ENCODE measurements at regions not wholly inside any gene's neighbourhood (a gene's known extent, or its start where the extent isn't known, plus 50 kb on each side); places are given as distances from the start of the nearest gene placed in this dataset.

DNA sequence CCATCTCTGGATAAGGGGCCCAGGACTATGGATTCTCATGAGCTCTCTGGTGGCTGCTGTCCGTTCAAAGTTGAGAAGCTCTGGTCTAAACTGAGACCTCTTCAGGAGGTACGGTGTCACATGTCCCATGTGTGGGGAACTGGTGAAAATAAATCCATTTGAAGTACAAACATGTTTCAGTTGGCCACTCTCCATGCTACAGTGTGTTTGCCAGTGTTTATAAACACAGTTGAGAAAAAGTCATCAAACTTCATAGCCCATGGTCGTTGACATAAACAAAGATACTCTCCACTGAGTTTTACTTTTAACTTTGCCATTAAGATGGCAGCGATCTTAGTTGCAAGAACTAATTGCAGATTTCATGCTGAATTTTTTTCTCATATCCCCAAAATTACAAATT is 72.8 kb downstream of the PSMG1 start:
- Histone ChIP-seq H3K4me1 (replicated peaks) (peaks cover 20% of the 10 kb centered on the region), H3K27me3 (replicated peaks) (no peaks in the 10 kb centered on the region), H3K36me3 (no peaks in the 10 kb centered on the region), H3K9me3 (replicated peaks) (no peaks in the 10 kb centered on the region), H3K27ac (no peak overlapping the region), H3K4me3 (no peak overlapping the region)
- no peak for DNase-seq (ENCODE audit: low read depth in 1 of 2, low spot score in 2 of 2)

DNA sequence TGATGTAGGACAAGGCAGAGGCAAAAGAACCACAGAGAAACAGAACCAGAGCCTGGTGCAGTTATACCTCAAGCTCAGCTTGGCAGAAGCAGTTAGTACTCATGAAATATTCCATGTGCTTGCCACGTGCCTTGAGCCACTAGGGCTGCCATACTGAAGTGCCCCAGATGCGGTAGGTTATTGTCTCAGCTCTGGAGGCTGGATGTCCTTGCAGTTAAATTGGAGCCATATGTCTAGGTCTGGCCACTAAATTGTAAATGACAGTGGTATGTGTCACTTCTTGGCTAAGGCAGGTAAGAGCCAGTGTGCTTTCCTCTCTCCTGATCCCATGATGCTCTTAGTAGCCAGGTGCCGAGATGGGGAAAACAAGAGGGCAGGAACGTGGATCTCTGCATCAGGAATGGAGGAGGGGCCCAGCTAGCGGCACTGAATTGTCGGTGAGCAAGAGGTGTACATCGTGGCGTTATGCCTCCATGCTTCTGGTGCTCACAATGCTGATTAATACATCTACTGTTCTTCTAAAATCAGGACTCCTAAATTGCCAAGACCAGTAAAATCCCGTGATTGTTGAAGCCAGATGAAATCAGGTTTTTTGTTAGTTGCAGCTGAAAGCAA is 73.5 kb downstream of the PSMG1 start:
- Histone ChIP-seq H3K4me1 (replicated peaks) (peaks cover 13% of the 10 kb centered on the region), H3K27ac (no peak overlapping the region), H3K36me3 (no peaks in the 10 kb centered on the region), H3K27me3 (replicated peaks) (no peaks in the 10 kb centered on the region), H3K4me3 (no peak overlapping the region), H3K9me3 (replicated peaks) (no peaks in the 10 kb centered on the region)
- no peak for DNase-seq (ENCODE audit: low read depth in 1 of 2, low spot score in 2 of 2)

DNA sequence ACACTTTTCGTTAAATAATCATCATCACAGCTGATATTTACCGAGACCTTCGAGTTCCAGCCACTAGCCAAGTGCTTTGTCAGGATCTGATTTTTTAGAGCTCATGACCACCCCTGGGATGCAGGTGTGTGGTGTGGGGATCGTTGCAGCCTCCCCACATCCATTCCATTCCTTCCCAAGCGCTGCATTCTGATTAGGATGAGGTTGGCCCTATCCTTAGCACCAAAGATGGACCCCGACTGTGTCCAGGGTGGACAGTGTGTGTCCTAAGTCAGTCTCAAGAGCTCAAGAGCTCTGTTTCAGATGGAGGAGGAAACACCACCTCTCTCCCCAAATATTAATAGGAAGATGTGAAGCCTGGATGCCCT is 74.1 kb downstream of the PSMG1 start:
- peaks cover 8% of the 10 kb centered on the region for H3K4me1 ChIP-seq (replicated peaks)
- H3K9me3 ChIP-seq (replicated peaks), result no peaks in the 10 kb centered on the region
- no peaks in the 10 kb centered on the region for H3K36me3 ChIP-seq
- no peaks in the 10 kb centered on the region for H3K27me3 ChIP-seq (replicated peaks)
- no peak overlapping the region for H3K4me3 ChIP-seq
- no peak overlapping the region for H3K27ac ChIP-seq
- no peak for DNase-seq (ENCODE audit: low read depth in 1 of 2, low spot score in 2 of 2)

DNA sequence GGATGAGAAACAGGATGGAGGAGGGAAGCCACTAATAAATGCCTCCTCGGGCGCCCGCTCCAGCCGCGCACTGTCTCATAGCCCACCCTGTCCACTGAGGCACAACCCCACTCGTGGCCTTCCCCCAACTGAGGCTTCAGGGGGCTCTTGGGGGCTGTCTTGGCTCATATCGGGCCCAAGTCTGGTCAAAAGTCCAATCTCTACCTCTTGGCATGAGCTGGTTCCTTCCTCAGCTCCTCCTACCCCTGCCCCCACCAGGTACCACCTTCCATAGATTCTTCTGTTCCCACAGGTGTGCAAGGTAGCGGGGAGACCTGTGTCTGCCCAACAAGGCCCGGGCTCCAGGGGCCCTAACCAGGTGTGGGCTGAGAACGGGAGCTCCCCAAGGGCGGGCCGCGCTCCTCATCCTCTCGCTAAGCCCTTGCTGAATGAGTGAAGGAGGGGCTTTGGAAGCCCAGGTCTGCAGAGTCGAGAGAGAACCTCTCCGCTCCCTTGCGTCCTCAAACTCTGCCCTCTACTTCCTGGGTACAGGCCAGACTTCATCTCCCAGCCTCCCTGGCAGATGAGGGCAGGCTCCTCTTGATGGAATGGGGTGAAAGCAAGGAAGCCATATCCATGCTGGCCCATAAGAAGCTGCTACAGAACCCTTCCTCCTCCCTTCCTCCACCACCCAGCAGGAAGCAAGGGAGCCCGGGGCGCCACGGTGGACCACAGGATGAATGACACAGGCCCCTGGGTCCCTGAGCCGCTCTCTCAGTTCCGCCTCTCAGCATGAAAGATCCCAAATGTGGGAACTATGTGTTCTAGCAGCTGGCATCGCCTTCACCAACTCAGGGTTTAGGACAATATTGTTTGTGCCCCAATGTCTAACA is 74.7 kb downstream of the PSMG1 start:
- Histone ChIP-seq H3K27me3 (replicated peaks) (no peaks in the 10 kb centered on the region), H3K9me3 (replicated peaks) (no peaks in the 10 kb centered on the region), H3K36me3 (no peaks in the 10 kb centered on the region), H3K4me3 (no peak overlapping the region), H3K4me1 (replicated peaks) (peaks cover 7% of the 10 kb centered on the region), H3K27ac (no peak overlapping the region)
- DNase-seq (ENCODE audit: low read depth in 1 of 2, low spot score in 2 of 2), result peak in 1 of 2 experiments; percentile 37

DNA sequence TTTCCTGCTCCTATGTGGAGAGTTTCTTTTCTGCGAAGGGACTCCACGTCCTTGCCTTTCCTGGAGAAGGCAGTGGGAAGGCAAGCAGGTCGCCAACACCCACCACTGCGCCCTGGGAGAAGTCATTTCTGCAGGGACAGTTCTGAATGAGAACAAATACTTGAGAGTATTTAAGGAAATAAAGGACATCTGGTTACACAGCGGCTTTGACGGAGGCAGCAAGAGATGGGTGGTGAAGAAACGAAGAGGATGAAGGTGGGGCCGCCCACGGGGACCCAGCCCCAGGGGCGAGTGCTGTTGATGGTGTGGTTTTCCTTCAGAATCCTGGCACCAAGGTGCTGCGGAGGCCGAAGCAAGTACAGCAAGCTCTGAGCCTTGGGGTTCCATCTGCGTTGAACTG is 75.5 kb downstream of the PSMG1 start:
- Histone ChIP-seq H3K4me3 (no peak overlapping the region), H3K27ac (no peak overlapping the region), H3K27me3 (replicated peaks) (no peaks in the 10 kb centered on the region), H3K36me3 (no peaks in the 10 kb centered on the region), H3K4me1 (replicated peaks) (peaks cover 7% of the 10 kb centered on the region), H3K9me3 (replicated peaks) (no peaks in the 10 kb centered on the region)
- DNase-seq (ENCODE audit: low read depth in 1 of 2, low spot score in 2 of 2), result peak in 1 of 2 experiments; percentile 27

DNA sequence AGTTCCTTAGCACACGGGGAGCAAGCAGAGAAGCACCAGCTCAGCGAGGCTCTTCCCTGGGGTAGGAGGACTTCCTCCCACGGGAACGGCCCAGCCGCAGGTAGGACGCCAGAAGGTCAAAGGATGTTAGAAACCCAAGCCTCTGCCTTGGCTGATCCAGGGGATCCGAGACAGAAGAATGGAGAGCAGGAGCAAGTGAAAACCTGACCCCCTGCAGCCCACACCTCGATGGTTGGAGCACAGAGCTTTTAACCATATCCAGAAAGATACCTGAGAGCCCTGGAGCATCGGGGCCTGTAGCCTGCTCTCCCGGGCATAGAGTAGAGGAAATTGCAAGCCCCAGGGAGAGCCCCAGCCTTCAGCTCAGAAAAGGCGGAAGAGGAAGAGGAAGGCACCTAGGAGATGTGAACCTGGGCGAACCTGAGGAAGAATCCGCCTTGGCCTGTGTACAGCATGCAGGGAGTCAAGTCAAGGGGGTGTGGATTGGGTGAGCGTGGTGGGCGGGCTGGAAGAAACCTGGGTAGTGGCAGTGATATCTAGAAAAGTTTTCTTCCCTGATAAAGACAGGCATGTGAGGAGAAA is 76.3 kb downstream of the PSMG1 start:
- H3K36me3 ChIP-seq, result no peaks in the 10 kb centered on the region
- no peak overlapping the region for H3K27ac ChIP-seq
- H3K4me1 ChIP-seq (replicated peaks), result peaks cover 7% of the 10 kb centered on the region
- DNase-seq (ENCODE audit: low read depth in 1 of 2, low spot score in 2 of 2), result peak in 1 of 2 experiments; percentile 29
- H3K4me3 ChIP-seq, result no peak overlapping the region
- no peaks in the 10 kb centered on the region for H3K9me3 ChIP-seq (replicated peaks)
- H3K27me3 ChIP-seq (replicated peaks), result no peaks in the 10 kb centered on the region

DNA sequence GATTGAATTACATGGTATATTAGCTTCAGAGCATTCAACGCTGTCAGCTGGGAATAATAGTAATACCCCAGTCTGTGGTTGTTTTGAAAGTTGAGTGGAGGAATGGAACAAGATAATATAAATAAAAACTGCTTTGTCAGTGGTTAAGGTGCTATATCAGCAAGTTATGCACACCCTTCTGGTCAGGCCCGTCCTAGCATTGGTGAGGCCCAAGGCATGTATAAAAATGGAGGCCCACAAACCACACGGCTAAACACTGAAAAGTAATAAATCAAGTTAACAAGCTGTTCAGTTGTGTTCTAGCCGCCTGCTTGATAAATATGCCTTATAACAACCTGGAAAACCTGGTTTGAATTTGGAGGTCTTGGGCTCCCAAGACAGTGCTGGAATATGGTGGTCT is 77.4 kb downstream of the PSMG1 start:
- H3K4me1 ChIP-seq (replicated peaks), result peaks cover 7% of the 10 kb centered on the region
- H3K4me3 ChIP-seq, result no peak overlapping the region
- H3K9me3 ChIP-seq (replicated peaks), result no peaks in the 10 kb centered on the region
- no peak overlapping the region for H3K27ac ChIP-seq
- no peak for DNase-seq (ENCODE audit: low read depth in 1 of 2, low spot score in 2 of 2)
- H3K27me3 ChIP-seq (replicated peaks), result no peaks in the 10 kb centered on the region
- no peaks in the 10 kb centered on the region for H3K36me3 ChIP-seq

DNA sequence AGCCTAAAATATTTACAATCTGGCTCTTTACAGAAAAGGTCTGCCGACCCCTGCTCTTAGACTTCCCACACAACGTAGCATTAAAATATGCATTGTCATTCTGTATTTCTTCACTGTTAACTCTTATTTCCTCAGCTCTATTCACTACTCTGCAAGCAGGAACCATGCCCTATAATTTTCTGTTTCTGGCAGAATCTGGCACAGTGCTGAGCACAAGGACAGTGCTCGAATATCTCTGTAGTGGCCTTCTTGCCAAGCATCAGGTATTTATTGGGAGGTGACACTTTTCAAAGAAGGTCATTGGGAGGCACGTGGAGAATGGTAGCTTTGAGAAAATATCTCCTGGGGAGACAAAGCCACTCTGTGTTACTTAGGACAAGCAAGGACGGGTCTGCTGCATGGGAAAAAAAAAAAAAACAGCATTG is 77.9 kb downstream of the PSMG1 start:
- H3K4me1 ChIP-seq (replicated peaks), result peaks cover 4% of the 10 kb centered on the region
- H3K9me3 ChIP-seq (replicated peaks), result no peaks in the 10 kb centered on the region
- no peak overlapping the region for H3K27ac ChIP-seq
- no peak for DNase-seq (ENCODE audit: low read depth in 1 of 2, low spot score in 2 of 2)
- no peak overlapping the region for H3K4me3 ChIP-seq
- H3K27me3 ChIP-seq (replicated peaks), result no peaks in the 10 kb centered on the region
- H3K36me3 ChIP-seq, result no peaks in the 10 kb centered on the region

DNA sequence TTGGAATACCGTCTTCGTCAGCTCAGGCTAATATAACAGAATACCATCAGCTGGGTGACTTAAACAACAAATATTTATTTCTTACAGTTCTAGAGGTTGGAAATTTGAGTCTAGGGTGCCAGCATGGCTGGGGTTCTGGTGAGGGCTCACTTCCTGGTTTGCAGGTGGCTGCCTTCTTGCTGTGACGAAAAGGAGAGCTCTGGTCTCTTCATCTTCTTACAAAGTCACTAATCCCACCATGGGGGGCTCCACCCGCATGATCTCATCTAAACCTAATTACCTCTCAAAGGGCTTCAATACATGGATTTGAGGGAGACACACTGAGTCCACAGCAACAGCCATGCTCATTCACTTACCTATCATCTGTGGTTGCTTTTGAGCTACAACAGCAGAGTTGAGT is 78.3 kb downstream of the PSMG1 start:
- Histone ChIP-seq H3K27ac (no peak overlapping the region), H3K36me3 (no peaks in the 10 kb centered on the region), H3K4me3 (no peak overlapping the region), H3K9me3 (replicated peaks) (no peaks in the 10 kb centered on the region), H3K27me3 (replicated peaks) (no peaks in the 10 kb centered on the region), H3K4me1 (replicated peaks) (no peaks in the 10 kb centered on the region; the same call in none of the 2 replicates)
- no peak for DNase-seq (ENCODE audit: low read depth in 1 of 2, low spot score in 2 of 2)

DNA sequence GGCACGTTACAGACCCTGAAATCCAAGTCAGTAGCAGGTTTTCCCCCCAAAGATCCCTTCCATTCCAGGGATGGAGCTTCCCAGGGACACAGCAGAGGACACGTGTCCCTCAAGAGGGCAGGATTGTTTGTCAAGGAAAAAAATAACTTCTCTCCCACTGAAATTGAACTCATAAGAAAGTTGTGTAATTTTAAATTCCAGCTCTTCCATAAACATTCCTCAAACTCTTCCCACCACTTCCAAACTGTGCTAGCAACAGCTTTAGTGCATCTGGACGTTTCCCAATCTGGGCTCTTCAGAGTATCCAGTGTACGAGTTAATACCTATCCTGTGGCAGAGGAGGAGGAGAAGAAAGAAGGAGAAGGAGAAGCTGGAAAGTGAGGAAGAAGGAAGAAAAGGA is 79.6 kb downstream of the PSMG1 start:
- H3K36me3 ChIP-seq, result no peaks in the 10 kb centered on the region
- H3K4me3 ChIP-seq, result no peak overlapping the region
- no peak overlapping the region for H3K27ac ChIP-seq
- DNase-seq (ENCODE audit: low read depth in 1 of 2, low spot score in 2 of 2), result no peak
- H3K4me1 ChIP-seq (replicated peaks), result no peaks in the 10 kb centered on the region; the same call in 1 of the 2 replicates
- no peaks in the 10 kb centered on the region for H3K27me3 ChIP-seq (replicated peaks)
- no peaks in the 10 kb centered on the region for H3K9me3 ChIP-seq (replicated peaks)

DNA sequence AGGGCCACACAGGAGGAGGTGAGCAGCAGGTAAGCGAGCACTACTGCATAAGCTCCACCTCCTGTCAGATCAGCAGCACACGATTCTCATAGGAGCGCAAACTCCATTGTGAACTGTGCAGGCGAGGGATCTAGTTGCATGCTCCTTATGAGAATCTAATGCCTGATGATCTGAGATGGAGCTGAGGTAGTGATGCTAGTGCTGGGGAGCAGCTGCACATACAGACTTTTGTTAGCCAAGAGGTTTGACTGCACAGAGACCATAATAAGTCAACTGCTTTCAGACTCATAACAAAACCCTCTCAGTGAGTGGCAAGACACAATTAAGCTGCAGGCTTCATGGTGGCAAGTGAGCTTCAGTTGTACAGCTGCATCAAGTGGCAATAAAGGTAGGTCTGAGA is 83.4 kb downstream of the PSMG1 start:
- H3K4me1 ChIP-seq (replicated peaks), result peaks cover 9% of the 10 kb centered on the region
- DNase-seq (ENCODE audit: low read depth in 1 of 2, low spot score in 2 of 2), result no peak
- no peaks in the 10 kb centered on the region for H3K9me3 ChIP-seq (replicated peaks)
- H3K4me3 ChIP-seq, result no peak overlapping the region
- H3K36me3 ChIP-seq, result no peaks in the 10 kb centered on the region
- no peak overlapping the region for H3K27ac ChIP-seq
- no peaks in the 10 kb centered on the region for H3K27me3 ChIP-seq (replicated peaks)

DNA sequence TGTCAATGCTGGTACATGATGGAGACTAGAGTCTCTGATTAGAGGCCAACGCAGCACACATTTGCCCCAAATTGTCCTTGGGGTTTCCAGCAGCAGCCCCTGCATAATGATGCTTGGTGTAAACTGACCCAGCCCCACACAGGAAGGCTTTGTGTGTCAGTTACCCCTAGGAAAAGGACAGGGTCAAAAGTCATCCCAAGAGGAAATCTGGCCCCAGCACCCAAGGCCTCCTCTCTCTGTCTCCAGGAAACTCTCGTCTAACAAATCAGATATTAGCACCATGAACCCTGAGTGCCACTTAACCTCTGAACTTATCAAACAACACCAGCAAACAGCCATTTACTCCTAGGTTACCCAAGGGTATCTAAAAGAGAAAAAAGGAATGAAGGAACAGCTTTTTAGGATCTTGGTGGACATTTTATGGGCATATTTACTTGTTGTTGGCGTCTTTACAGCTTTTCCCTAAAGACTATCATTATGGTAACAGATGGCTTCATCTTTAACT is 84.5 kb downstream of the PSMG1 start:
- no peak for DNase-seq (ENCODE audit: low read depth in 1 of 2, low spot score in 2 of 2)
- Histone ChIP-seq H3K9me3 (replicated peaks) (no peaks in the 10 kb centered on the region), H3K27me3 (replicated peaks) (no peaks in the 10 kb centered on the region), H3K27ac (no peak overlapping the region), H3K4me1 (replicated peaks) (peaks cover 13% of the 10 kb centered on the region), H3K4me3 (no peak overlapping the region), H3K36me3 (no peaks in the 10 kb centered on the region)

DNA sequence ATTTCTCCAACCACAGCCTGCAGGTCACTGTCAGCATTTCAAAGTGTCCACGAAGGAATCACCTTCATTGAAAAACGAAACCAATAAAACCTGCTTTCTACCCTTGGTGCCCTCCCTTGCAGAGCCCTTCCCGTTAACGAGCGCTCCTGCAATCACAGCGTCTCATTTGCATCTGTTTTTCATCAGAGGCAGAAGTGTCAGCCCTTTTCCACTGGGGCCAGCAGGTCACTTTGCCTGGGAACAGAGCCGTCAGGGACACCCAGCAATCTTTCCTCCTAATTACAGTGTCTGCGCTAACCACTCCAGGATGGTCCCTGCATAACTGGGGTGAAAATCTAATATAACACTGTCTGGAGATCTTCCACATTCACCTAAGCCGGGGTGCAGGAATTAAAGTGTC is 85.3 kb downstream of the PSMG1 start:
- no peaks in the 10 kb centered on the region for H3K36me3 ChIP-seq
- no peak overlapping the region for H3K27ac ChIP-seq
- no peak overlapping the region for H3K4me3 ChIP-seq
- H3K9me3 ChIP-seq (replicated peaks), result no peaks in the 10 kb centered on the region
- H3K4me1 ChIP-seq (replicated peaks), result peaks cover 13% of the 10 kb centered on the region
- H3K27me3 ChIP-seq (replicated peaks), result no peaks in the 10 kb centered on the region
- no peak for DNase-seq (ENCODE audit: low read depth in 1 of 2, low spot score in 2 of 2)

DNA sequence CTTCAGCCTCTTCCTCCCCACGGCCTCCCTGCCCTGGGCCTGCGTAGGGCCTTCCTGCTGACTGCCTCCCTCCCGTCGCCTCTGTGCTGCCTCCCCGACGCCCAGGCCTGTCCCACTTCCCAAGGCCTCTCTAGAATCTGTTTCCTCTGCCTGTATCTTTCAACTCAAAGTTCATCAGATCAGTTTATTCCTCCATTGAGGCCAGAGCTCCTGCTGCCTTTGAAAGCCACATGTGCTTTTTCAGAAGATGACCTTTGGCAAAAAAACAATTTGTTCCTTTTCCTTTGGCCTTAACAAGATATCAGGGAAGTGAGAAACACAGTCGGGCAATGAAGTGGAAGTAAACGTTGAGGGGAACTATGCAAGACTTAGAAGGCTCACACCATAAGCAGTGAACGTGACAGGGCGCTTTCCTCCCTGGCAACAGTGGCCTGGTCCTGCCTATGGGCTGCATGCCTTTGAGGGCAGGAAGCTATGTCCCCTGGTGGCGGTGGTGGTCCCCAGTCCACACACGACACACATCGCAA is 85.9 kb downstream of the PSMG1 start:
- DNase-seq (ENCODE audit: low read depth in 1 of 2, low spot score in 2 of 2), result no peak
- Histone ChIP-seq H3K27me3 (replicated peaks) (no peaks in the 10 kb centered on the region), H3K4me3 (no peak overlapping the region), H3K9me3 (replicated peaks) (no peaks in the 10 kb centered on the region), H3K4me1 (replicated peaks) (peaks cover 13% of the 10 kb centered on the region), H3K27ac (no peak overlapping the region), H3K36me3 (no peaks in the 10 kb centered on the region)
